ENCODE measurements at regions not wholly inside any gene's neighbourhood (a gene's known extent, or its start where the extent isn't known, plus 50 kb on each side); places are given as distances from the start of the nearest gene placed in this dataset.

DNA sequence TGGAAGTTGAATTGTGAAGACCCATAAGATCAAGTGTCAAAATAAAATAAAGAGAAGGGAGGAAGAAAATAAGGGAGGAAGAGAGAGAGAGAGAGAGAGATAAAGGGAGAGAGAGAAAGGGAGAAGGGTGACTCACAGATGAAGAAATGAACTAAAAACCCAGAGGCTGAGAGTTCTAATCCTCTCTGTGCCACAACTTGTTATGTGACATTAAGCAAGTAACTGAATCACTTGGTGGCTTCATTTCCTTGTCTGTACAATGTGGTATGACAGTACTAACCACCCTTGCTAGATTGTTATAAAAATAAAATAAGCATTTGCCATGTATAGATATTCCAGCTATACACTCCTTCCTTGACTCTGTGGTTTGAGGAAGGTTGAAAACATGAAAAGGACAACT is 189.0 kb upstream of the FRMD6 start:
- TF ChIP-seq CTCF (tag by site-specific recombination; IDR thresholded peaks at IDR 0.05) (no peak), ZNF654 (tag by site-specific recombination; IDR thresholded peaks at IDR 0.05; ENCODE audit: low read depth) (no peak), MZF1 (tag by site-specific recombination; IDR thresholded peaks at IDR 0.05; ENCODE audit: borderline replicate concordance) (no peak), GLI4 (tag by site-specific recombination; IDR thresholded peaks at IDR 0.05) (no peak), SCRT1 (tag by site-specific recombination; IDR thresholded peaks at IDR 0.05; ENCODE audit: borderline replicate concordance) (no peak), ZNF292 (tag by site-specific recombination; IDR thresholded peaks at IDR 0.05; ENCODE audit: borderline replicate concordance, low read depth) (no peak), ZNF221 (tag by site-specific recombination; IDR thresholded peaks at IDR 0.05; ENCODE audit: borderline replicate concordance) (no peak), ZBTB1 (tag by site-specific recombination; IDR thresholded peaks at IDR 0.05) (no peak)
- TF ChIP-seq, protein P1, sequence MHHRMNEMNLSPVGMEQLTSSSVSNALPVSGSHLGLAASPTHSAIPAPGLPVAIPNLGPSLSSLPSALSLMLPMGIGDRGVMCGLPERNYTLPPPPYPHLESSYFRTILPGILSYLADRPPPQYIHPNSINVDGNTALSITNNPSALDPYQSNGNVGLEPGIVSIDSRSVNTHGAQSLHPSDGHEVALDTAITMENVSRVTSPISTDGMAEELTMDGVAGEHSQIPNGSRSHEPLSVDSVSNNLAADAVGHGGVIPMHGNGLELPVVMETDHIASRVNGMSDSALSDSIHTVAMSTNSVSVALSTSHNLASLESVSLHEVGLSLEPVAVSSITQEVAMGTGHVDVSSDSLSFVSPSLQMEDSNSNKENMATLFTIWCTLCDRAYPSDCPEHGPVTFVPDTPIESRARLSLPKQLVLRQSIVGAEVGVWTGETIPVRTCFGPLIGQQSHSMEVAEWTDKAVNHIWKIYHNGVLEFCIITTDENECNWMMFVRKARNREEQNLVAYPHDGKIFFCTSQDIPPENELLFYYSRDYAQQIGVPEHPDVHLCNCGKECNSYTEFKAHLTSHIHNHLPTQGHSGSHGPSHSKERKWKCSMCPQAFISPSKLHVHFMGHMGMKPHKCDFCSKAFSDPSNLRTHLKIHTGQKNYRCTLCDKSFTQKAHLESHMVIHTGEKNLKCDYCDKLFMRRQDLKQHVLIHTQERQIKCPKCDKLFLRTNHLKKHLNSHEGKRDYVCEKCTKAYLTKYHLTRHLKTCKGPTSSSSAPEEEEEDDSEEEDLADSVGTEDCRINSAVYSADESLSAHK (tag by site-specific recombination; IDR thresholded peaks at IDR 0.05) = no peak
